Keratinocyte (primary cell): ENCODE measurements at regions not wholly inside any gene's neighbourhood (a gene's known extent, or its start where the extent isn't known, plus 50 kb on each side); places are given as distances from the start of the nearest gene placed in this dataset.

Source experiments
- CTCF ChIP-seq, 3 experiments: IDR thresholded peaks in 1 of 3; conservative IDR thresholded peaks in 1 of 3; optimal IDR thresholded peaks in 1 of 3; 2 replicates in 2 of 3; 3 replicates in 1 of 3; pipeline versions ENCODE3 to v1.5.1; 2011; ENCODE audit warnings: low read length in 3 of 3, mild to moderate bottlenecking in 3 of 3, moderate library complexity in 2 of 3, control low read depth in 1 of 3, inconsistent platforms in 1 of 3; ENCODE audit not compliant: insufficient read depth in 2 of 3; ENCODE audit errors: extremely low read depth in 1 of 3
- EZH2 ChIP-seq: IDR thresholded peaks from one replicate; pipeline ENCODE4 v1.6.1; 2012; ENCODE audit warnings: inconsistent platforms, mild to moderate bottlenecking, low read length, moderate library complexity

GRCh38 chr10:128221807-128222206 is 95.6 kb upstream of the MKI67 start:
- TF ChIP-seq EZH2 (no peak), CTCF (optimal IDR thresholded peaks at IDR 0.05 in 1 of 3, IDR thresholded peaks at IDR 0.05 in 1 of 3, conservative IDR thresholded peaks at IDR 0.05 in 1 of 3; ENCODE audit: extremely low read depth in 1 of 3, insufficient read depth in 2 of 3, low read length in 3 of 3) (no peak)
